Testis (tissue), 2 donors: ENCODE measurements at regions not wholly inside any gene's neighbourhood (a gene's known extent, or its start where the extent isn't known, plus 50 kb on each side); places are given as distances from the start of the nearest gene placed in this dataset.

Experiments used
- DNase-seq: peaks from one replicate; pipeline ENCODE4 v3.0.0-alpha.2; 2019
- H3K27ac ChIP-seq, 2 donors: fragments of 200-600 bp; sonication (generic); one replicate each; pipeline ENCODE4 v1.5.1; 2019
- H3K27me3 ChIP-seq: fragments of 200-600 bp; sonication (generic); one replicate; pipeline ENCODE4 v1.5.1; 2019
- H3K36me3 ChIP-seq: fragments of 200-600 bp; sonication (generic); one replicate; pipeline ENCODE4 v1.5.1; 2017; ENCODE audit warnings: low read depth; ENCODE audit errors: missing control alignments
- H3K4me1 ChIP-seq: fragments of 200-600 bp; sonication (generic); one replicate; pipeline ENCODE4 v1.5.1; 2019
- H3K4me3 ChIP-seq, 2 donors: fragments of 200-600 bp; sonication (generic); one replicate each; pipeline ENCODE4 v1.5.1; 2017 to 2019
- H3K9me3 ChIP-seq: fragments of 200-600 bp; sonication (generic); one replicate; pipeline ENCODE4 v1.5.1; 2017
- CTCF ChIP-seq, 3 experiments: fragments of 450-650 bp in 2 of 3; fragments of 200-600 bp in 1 of 3; sonication (generic) in 1 of 3; IDR thresholded peaks; one replicate each; pipeline ENCODE4 v1.5.1; 2016 to 2019; ENCODE audit warnings: antibody characterized with exemption in 3 of 3, mild to moderate bottlenecking in 2 of 3, moderate library complexity in 1 of 3
- POLR2A ChIP-seq: fragments of 450-650 bp; IDR thresholded peaks from one replicate; pipeline ENCODE4 v1.6.1; 2017; ENCODE audit warnings: antibody characterized with exemption, mild to moderate bottlenecking, moderate library complexity
- WGBS, 2 donors: methylation state at CpG; one replicate each; pipeline ENCODE4 v1.1.5; 2018; 5-methylcytosine and 5-hydroxymethylcytosine counted together
- intact Hi-C: fragments of 100-400 bp; cut with DNase I; formaldehyde crosslinking; loops from one replicate; pipeline ENCODE4 v1.15.1; 2023; ENCODE audit warnings: low total_unique reads

- 82 to 86% methylated on average over 10 of the region's 10 CpGs for WGBS, 2 donors
- Histone ChIP-seq H3K36me3 (no peaks in the 10 kb centered on the region), H3K4me1 (peaks cover 56% of the 10 kb centered on the region), H3K4me3 (no peak overlapping the region), H3K27ac (no peak overlapping the region), H3K27me3 (no peaks in the 10 kb centered on the region), H3K9me3 (no peaks in the 10 kb centered on the region)
- DNase-seq = no peak
- TF ChIP-seq CTCF (IDR thresholded peaks at IDR 0.05) (no peak), POLR2A (no peak)
- intact Hi-C loops = no loop called here
Observed at GRCh38 chr17:77442976-77443747, 302.4 kb downstream of the SEC14L1 start.

DNA sequence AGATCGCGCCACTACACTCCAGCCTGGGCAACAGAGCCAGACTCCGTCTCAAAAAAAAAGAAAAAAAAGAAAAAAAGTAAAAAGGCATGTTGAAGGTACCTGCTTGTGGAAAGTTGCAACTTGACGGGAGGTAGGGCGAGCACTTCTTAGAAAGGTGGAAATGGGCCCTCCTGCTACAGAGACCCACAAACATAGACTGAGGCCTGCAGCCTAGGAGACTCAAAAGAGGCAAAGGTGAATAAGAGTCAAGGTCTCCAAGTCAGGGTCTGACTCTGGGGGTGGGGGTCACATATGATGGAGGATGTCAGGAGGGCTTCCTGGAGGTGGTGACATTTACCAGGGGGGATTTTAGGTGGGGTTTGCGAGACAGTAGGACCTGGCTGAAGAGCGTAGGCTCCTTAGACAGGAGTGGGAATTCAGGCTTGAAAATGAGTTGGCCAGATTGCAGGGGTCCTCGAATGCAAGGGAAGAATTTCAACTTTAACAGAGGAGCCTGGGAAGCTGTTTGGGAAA, 303.0 kb downstream of the SEC14L1 start:
- intact Hi-C loops = no loop called here
- Histone ChIP-seq H3K4me1 (peaks cover 49% of the 10 kb centered on the region), H3K27me3 (no peaks in the 10 kb centered on the region), H3K9me3 (no peaks in the 10 kb centered on the region), H3K4me3 (no peak overlapping the region), H3K36me3 (no peaks in the 10 kb centered on the region), H3K27ac (peak overlapping the region in 1 of 2 donors; percentile 45)
- WGBS, 2 donors = 89 to 91% methylated on average over 8 of the region's 8 CpGs
- TF ChIP-seq POLR2A (no peak), CTCF (IDR thresholded peaks at IDR 0.05) (no peak)
- no peak for DNase-seq

DNA sequence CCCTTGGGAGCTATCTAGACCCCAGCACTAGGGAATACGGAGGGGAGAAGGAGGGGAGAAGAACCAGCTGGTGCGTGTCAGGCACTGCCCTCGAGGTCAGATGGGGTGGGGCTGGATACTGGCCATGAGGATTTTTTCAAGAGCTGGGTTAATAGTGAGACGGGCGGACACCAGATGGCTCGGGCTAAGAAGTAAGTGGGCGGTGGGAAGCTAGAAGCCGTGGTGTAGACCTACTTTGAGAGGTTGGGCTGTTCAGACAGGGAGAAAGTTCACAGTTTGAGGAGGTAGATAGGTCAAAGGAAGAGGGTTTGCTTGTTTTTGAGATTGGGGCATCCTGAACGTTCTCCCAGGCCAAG, 303.8 kb downstream of the SEC14L1 start:
- H3K4me3 ChIP-seq = no peak overlapping the region
- intact Hi-C loops = no loop called here
- peak; percentile 55 for DNase-seq
- peak overlapping the region in 1 of 2 donors; percentile 45 for H3K27ac ChIP-seq
- TF ChIP-seq CTCF (IDR thresholded peaks at IDR 0.05) (no peak), POLR2A (no peak)
- H3K4me1 ChIP-seq = peaks cover 48% of the 10 kb centered on the region
- H3K9me3 ChIP-seq = no peaks in the 10 kb centered on the region
- no peaks in the 10 kb centered on the region for H3K36me3 ChIP-seq
- H3K27me3 ChIP-seq = no peaks in the 10 kb centered on the region
- 27 to 29% methylated on average over 9 of the region's 9 CpGs for WGBS, 2 donors

- intact Hi-C loops = no loop called here
- Histone ChIP-seq H3K36me3 (no peaks in the 10 kb centered on the region), H3K9me3 (no peaks in the 10 kb centered on the region), H3K27ac (peak overlapping the region in 1 of 2 donors; percentile 45), H3K4me1 (peaks cover 51% of the 10 kb centered on the region), H3K27me3 (no peaks in the 10 kb centered on the region), H3K4me3 (no peak overlapping the region)
- 57 to 70% methylated on average over 14 to 15 of the region's 15 CpGs for WGBS, 2 donors
- no peak for TF ChIP-seq POLR2A
- TF ChIP-seq CTCF (IDR thresholded peaks at IDR 0.05) = no peak
- DNase-seq = no peak
Observed at GRCh38 chr17:77444984-77445759, 304.4 kb downstream of the SEC14L1 start.
